Loucy (cell line): ENCODE measurements at regions not wholly inside any gene's neighbourhood (a gene's known extent, or its start where the extent isn't known, plus 50 kb on each side); places are given as distances from the start of the nearest gene placed in this dataset.
A peak's percentile ranks its signal among the peaks of the same experiment; 100 is the strongest.

Source experiments
- H2AFZ ChIP-seq: fragments of 200-600 bp; sonication (generic); 2 replicates; pipeline ENCODE4 v1.6.0; 2016; ENCODE audit warnings: antibody characterized with exemption, mild to moderate bottlenecking, low read length, moderate library complexity
- H3F3A ChIP-seq: fragments of 200-600 bp; 2 replicates; pipeline ENCODE4 v1.6.0; 2016; ENCODE audit warnings: antibody characterized with exemption, low read depth, mild to moderate bottlenecking
- H3K27me3 ChIP-seq: fragments of 200-600 bp; sonication (generic); 2 replicates; pipeline ENCODE4 v1.6.1; 2014; ENCODE audit warnings: low read length, mild to moderate bottlenecking; ENCODE audit not compliant: insufficient read depth, poor library complexity, severe bottlenecking
- H3K36me3 ChIP-seq: fragments of 200-600 bp; sonication (generic); 2 replicates; pipeline ENCODE4 v1.6.1; 2016; ENCODE audit warnings: low read length; ENCODE audit not compliant: insufficient read depth
- H3K4me1 ChIP-seq: fragments of 200-600 bp; sonication (generic); 2 replicates; pipeline ENCODE4 v1.5.1; 2014; ENCODE audit warnings: low read length, mild to moderate bottlenecking; ENCODE audit not compliant: insufficient read depth, poor library complexity, severe bottlenecking
- H3K4me2 ChIP-seq: fragments of 200-600 bp; sonication (generic); 2 replicates; pipeline ENCODE4 v1.6.0; 2014; ENCODE audit warnings: antibody characterized with exemption, low read length, low read depth, mild to moderate bottlenecking; ENCODE audit not compliant: poor library complexity, severe bottlenecking
- H3K4me3 ChIP-seq: fragments of 200-600 bp; sonication (generic); 2 replicates; pipeline ENCODE4 v1.5.1; 2014; ENCODE audit warnings: low read length, mild to moderate bottlenecking, mixed read lengths; ENCODE audit not compliant: poor library complexity, severe bottlenecking
- H3K79me2 ChIP-seq: fragments of 200-600 bp; sonication (generic); 2 replicates; pipeline ENCODE4 v1.6.1; 2014; ENCODE audit warnings: low read length; ENCODE audit not compliant: insufficient read depth
- H3K9ac ChIP-seq: fragments of 200-600 bp; sonication (generic); 2 replicates; pipeline ENCODE4 v1.6.0; 2014; ENCODE audit warnings: mild to moderate bottlenecking, low read depth, low read length, moderate library complexity; ENCODE audit not compliant: poor library complexity, severe bottlenecking
- H3K9me2 ChIP-seq: fragments of 200-600 bp; sonication (generic); replicated peaks from 2 replicates; pipeline ENCODE4 v1.6.1; 2016; ENCODE audit warnings: low read depth, low read length, mixed read lengths
- H3K9me3 ChIP-seq: fragments of 200-600 bp; sonication (generic); 2 replicates; pipeline ENCODE4 v1.6.1; 2014; ENCODE audit warnings: mild to moderate bottlenecking, antibody characterized with exemption, low read length, low read depth; ENCODE audit not compliant: insufficient read depth
- H4K20me1 ChIP-seq: fragments of 200-600 bp; sonication (generic); 2 replicates; pipeline ENCODE4 v1.6.0; 2014; ENCODE audit warnings: antibody characterized with exemption, low read length, mild to moderate bottlenecking; ENCODE audit not compliant: insufficient read depth, poor library complexity, severe bottlenecking
- EZH2phosphoT487 ChIP-seq: fragments of 200-600 bp; IDR thresholded peaks from 2 replicates; pipeline ENCODE4 v1.6.1; 2018; ENCODE audit warnings: antibody characterized with exemption, mild to moderate bottlenecking, moderate library complexity, borderline replicate concordance
- TF ChIP-seq, protein P1 (sequence below): fragments of 200-600 bp; sonication (generic); conservative IDR thresholded peaks from 2 replicates; pipeline ENCODE4 v1.5.1; 2014; ENCODE audit warnings: mild to moderate bottlenecking, antibody characterized with exemption, low read length

DNA sequence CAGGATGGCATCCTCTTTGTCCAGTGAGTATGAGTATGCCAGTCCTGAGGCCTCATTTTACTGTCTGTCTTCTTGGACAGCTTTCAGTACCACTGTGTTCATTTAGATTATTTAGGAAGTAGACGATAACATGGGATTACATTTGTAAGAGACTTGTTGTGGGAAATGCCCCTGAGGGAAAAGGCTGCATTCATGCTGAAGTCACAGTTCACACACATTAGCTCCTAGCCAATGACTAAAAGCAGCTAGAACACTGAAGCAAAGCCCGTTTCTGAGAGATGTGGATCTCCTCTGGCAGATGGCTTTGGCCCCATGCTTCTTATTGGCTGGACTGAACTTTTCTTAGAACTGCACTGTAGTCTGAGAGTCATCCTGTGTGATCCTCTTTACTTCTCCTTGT is 242.4 kb downstream of the FAM76B start:
- Histone ChIP-seq H3K9ac (no peak overlapping the region), H3K9me2 (no peaks in the 10 kb centered on the region), H3K36me3 (no peaks in the 10 kb centered on the region), H2AFZ (no peak overlapping the region), H3F3A (no peaks in the 10 kb centered on the region), H3K4me1 (no peaks in the 10 kb centered on the region), H3K9me3 (no peaks in the 10 kb centered on the region), H4K20me1 (no peaks in the 10 kb centered on the region), H3K4me2 (no peak overlapping the region), H3K79me2 (no peaks in the 10 kb centered on the region), H3K27me3 (no peaks in the 10 kb centered on the region), H3K4me3 (no peak overlapping the region)
- TF ChIP-seq, protein P1, sequence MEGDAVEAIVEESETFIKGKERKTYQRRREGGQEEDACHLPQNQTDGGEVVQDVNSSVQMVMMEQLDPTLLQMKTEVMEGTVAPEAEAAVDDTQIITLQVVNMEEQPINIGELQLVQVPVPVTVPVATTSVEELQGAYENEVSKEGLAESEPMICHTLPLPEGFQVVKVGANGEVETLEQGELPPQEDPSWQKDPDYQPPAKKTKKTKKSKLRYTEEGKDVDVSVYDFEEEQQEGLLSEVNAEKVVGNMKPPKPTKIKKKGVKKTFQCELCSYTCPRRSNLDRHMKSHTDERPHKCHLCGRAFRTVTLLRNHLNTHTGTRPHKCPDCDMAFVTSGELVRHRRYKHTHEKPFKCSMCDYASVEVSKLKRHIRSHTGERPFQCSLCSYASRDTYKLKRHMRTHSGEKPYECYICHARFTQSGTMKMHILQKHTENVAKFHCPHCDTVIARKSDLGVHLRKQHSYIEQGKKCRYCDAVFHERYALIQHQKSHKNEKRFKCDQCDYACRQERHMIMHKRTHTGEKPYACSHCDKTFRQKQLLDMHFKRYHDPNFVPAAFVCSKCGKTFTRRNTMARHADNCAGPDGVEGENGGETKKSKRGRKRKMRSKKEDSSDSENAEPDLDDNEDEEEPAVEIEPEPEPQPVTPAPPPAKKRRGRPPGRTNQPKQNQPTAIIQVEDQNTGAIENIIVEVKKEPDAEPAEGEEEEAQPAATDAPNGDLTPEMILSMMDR = no peak
- no peak for TF ChIP-seq EZH2phosphoT487

DNA sequence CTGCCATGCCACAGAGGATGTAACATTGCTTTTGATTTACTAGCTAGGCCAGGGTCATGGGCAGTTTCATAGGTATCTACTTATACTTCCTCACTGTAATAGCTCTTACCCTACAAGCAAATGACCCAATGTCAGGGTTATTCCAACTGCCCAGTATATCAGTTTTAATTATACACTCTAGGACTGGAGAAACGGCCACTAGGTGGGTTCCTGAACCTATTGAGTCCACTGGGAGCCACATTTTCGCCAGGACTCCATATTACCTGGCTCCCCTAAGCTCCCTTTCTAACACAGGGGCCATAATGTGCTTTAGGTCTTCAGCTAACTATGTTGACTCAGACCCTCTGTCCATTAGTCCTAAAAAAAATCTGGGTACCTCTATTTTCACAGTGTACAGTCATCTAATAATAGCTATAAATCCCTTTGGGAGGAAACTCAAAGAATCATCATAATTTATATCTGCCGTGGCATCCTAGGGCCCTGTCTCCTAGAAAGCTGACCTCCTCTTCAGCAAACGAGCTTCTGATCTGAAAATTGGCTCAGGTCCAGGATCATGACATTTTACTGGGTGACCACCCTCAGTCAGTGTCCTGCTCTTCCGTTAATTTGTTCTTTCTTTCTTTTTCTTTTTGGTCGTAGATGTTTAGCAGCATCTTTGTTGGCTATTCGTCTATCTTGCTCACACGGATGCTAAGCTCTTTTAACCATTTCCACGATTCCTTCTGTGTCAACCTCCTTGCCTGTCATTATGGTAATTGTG is 244.3 kb downstream of the FAM76B start:
- no peaks in the 10 kb centered on the region for H3K79me2 ChIP-seq

DNA sequence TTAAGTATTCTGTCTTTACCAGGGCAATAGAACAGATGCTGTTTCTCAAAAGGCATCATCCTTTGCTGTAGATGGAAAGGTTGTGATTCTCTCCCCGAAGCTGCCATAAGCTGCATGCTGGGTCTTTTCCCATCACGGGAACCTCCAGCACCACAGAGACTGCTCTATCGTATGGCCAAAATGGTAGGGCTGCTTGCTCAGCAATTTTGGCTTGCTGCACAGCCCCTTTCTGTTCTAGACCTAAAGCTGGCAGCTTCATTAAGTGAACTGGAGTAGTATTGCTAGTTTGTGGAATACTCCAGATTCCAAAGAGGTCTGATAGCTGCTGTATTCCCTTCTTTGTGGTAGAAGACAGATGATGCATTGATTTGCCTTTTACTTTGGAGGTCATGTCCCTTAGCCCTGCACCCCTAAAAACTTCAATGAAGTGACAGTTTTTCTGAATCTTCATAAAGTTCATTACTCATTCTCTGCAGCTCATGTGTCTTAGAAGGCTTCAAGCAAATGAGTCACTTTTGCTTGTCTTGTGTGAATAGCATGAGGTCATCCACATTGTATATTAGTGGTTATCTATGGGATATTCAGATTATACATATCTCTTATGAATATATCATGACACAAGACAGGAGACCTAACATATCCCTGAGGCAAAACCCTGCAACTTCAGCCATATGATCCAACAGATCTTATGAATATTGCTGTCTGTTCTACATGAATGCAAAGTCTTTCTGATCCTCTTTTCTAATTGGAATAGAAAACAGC is 245.3 kb downstream of the FAM76B start:
- Histone ChIP-seq H3K4me2 (no peak overlapping the region), H3K9ac (no peak overlapping the region)
- TF ChIP-seq, protein P1 = no peak
- no peak for TF ChIP-seq EZH2phosphoT487

More for the DNA sequence above, 244.3 kb downstream of the FAM76B start:
- no peak overlapping the region for H3K4me3 ChIP-seq
- H3F3A ChIP-seq = no peaks in the 10 kb centered on the region
- no peaks in the 10 kb centered on the region for H4K20me1 ChIP-seq
- H3K9me3 ChIP-seq = no peaks in the 10 kb centered on the region
- no peak overlapping the region for H3K9ac ChIP-seq
- H3K4me2 ChIP-seq = no peak overlapping the region
- TF ChIP-seq, protein P1 = peak; percentile 50
- TF ChIP-seq EZH2phosphoT487 = no peak
- H2AFZ ChIP-seq = no peak overlapping the region
- H3K27me3 ChIP-seq = no peaks in the 10 kb centered on the region
- H3K36me3 ChIP-seq = no peaks in the 10 kb centered on the region
- H3K4me1 ChIP-seq = no peaks in the 10 kb centered on the region
- no peaks in the 10 kb centered on the region for H3K9me2 ChIP-seq

More for the DNA sequence above, 245.3 kb downstream of the FAM76B start:
- H3K4me1 ChIP-seq = no peaks in the 10 kb centered on the region
- no peaks in the 10 kb centered on the region for H3K79me2 ChIP-seq
- no peaks in the 10 kb centered on the region for H4K20me1 ChIP-seq
- H3K27me3 ChIP-seq = no peaks in the 10 kb centered on the region
- H3K36me3 ChIP-seq = no peaks in the 10 kb centered on the region
- no peaks in the 10 kb centered on the region for H3F3A ChIP-seq
- H2AFZ ChIP-seq = no peak overlapping the region
- H3K9me3 ChIP-seq = no peaks in the 10 kb centered on the region
- no peak overlapping the region for H3K4me3 ChIP-seq
- no peaks in the 10 kb centered on the region for H3K9me2 ChIP-seq
